Vagina (tissue), 2 donors: ENCODE measurements at regions not wholly inside any gene's neighbourhood (a gene's known extent, or its start where the extent isn't known, plus 50 kb on each side); places are given as distances from the start of the nearest gene placed in this dataset.

Experiments used
- DNase-seq, 2 donors: peaks; one replicate each; pipeline ENCODE4 v3.0.0-alpha.2; 2017; ENCODE audit errors: extremely low spot score in 2 of 2
- H3K27ac ChIP-seq: fragments of 200-600 bp; sonication (generic); one replicate; pipeline ENCODE4 v1.5.1; 2019
- H3K27me3 ChIP-seq: fragments of 200-600 bp; sonication (generic); one replicate; pipeline ENCODE4 v1.5.1; 2019
- H3K36me3 ChIP-seq, 2 donors: fragments of 200-600 bp; sonication (generic); one replicate each; pipeline ENCODE4 v1.5.1; 2017 to 2019
- H3K4me1 ChIP-seq: fragments of 200-600 bp; sonication (generic); one replicate; pipeline ENCODE4 v1.5.1; 2019
- H3K4me3 ChIP-seq, 2 donors: fragments of 200-600 bp; sonication (generic); 1 replicate in 1 of 2; 2 replicates in 1 of 2; pipeline ENCODE4 v1.5.1; 2016 to 2019
- H3K9me3 ChIP-seq: fragments of 200-600 bp; sonication (generic); one replicate; pipeline ENCODE4 v1.5.1; 2019
- POLR2A ChIP-seq, 2 donors: fragments of 450-650 bp; IDR thresholded peaks; one replicate each; pipeline ENCODE4 v1.6.1; 2017; ENCODE audit warnings: antibody characterized with exemption in 2 of 2, mild to moderate bottlenecking in 2 of 2, moderate library complexity in 2 of 2
- POLR2AphosphoS5 ChIP-seq, 2 donors: sonication (generic); formaldehyde crosslinking; IDR thresholded peaks; one replicate each; pipeline ENCODE4 v1.9.0; 2017; ENCODE audit warnings: antibody characterized with exemption in 2 of 2, mild to moderate bottlenecking in 2 of 2, low read depth in 1 of 2; ENCODE audit not compliant: insufficient read depth in 1 of 2
- intact Hi-C: fragments of 100-400 bp; cut with DNase I; formaldehyde crosslinking; loops from one replicate; pipeline ENCODE4 v1.15.1; 2023
- TF ChIP-seq, protein P1 (sequence below), 3 experiments: fragments of 450-650 bp in 2 of 3; fragments of 200-600 bp in 1 of 3; sonication (generic) in 1 of 3; IDR thresholded peaks; one replicate each; pipeline ENCODE4 v1.5.1; 2017 to 2019; ENCODE audit warnings: antibody characterized with exemption in 3 of 3, mild to moderate bottlenecking in 2 of 3, moderate library complexity in 2 of 3

DNA sequence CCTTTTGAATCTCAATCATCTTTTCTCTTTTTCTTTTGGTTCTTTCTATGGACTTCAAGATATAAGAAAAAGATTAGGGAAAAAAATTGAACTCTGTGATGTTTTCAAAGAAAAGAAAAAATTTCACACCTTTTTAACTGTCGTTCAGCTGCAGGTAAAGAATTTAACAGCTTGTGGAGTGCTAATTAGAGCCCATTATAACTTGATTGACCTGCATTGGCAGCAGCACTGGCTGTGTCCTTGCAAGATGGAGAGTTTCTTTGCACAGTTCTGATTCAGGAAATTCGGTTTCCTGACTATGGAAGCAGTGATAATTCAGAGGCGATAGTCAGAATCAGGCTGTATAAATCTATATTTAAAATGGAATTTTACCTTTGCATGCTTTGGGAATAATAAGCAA is 183.2 kb upstream of the DACH1 start:
- Histone ChIP-seq H3K4me1 (no peaks in the 10 kb centered on the region), H3K36me3 (no peaks in the 10 kb centered on the region), H3K4me3 (no peak overlapping the region), H3K9me3 (no peaks in the 10 kb centered on the region), H3K27ac (no peak overlapping the region), H3K27me3 (no peaks in the 10 kb centered on the region)
- TF ChIP-seq, protein P1, sequence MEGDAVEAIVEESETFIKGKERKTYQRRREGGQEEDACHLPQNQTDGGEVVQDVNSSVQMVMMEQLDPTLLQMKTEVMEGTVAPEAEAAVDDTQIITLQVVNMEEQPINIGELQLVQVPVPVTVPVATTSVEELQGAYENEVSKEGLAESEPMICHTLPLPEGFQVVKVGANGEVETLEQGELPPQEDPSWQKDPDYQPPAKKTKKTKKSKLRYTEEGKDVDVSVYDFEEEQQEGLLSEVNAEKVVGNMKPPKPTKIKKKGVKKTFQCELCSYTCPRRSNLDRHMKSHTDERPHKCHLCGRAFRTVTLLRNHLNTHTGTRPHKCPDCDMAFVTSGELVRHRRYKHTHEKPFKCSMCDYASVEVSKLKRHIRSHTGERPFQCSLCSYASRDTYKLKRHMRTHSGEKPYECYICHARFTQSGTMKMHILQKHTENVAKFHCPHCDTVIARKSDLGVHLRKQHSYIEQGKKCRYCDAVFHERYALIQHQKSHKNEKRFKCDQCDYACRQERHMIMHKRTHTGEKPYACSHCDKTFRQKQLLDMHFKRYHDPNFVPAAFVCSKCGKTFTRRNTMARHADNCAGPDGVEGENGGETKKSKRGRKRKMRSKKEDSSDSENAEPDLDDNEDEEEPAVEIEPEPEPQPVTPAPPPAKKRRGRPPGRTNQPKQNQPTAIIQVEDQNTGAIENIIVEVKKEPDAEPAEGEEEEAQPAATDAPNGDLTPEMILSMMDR (IDR thresholded peaks at IDR 0.05) = no peak
- no peak for TF ChIP-seq POLR2AphosphoS5 (IDR thresholded peaks at IDR 0.05; ENCODE audit: insufficient read depth in 1 of 2, low read depth in 1 of 2)
- TF ChIP-seq POLR2A (IDR thresholded peaks at IDR 0.05) = no peak
- intact Hi-C loops = no loop called here
- DNase-seq = no peak

DNA sequence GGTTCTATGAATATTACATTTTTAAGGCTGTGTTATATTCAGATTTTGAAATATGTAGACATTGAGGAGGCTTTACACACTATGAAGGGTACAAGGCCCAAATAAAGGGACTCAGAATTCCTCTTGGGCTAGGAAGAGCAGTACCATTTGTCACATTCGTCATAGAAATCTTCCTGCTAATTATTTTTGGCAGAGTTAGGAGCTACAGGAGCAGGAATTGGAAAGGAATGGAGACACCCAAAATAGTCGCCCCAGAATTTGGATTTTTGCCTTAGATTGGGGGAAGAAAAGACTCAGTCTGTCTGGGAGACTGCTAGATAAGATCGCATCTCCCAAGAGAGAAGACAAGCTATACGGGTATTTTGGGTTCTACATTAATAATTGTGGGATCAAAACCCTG is 176.4 kb upstream of the DACH1 start:
- DNase-seq = no peak
- TF ChIP-seq POLR2AphosphoS5 (IDR thresholded peaks at IDR 0.05; ENCODE audit: insufficient read depth in 1 of 2, low read depth in 1 of 2) (no peak), POLR2A (IDR thresholded peaks at IDR 0.05) (no peak)
- TF ChIP-seq, protein P1 (IDR thresholded peaks at IDR 0.05) = no peak
- no peak overlapping the region for H3K27ac ChIP-seq
- no peaks in the 10 kb centered on the region for H3K36me3 ChIP-seq
- H3K4me3 ChIP-seq = no peak overlapping the region
- H3K27me3 ChIP-seq = no peaks in the 10 kb centered on the region
- H3K4me1 ChIP-seq = no peaks in the 10 kb centered on the region
- intact Hi-C loops = no loop called here
- no peaks in the 10 kb centered on the region for H3K9me3 ChIP-seq

DNA sequence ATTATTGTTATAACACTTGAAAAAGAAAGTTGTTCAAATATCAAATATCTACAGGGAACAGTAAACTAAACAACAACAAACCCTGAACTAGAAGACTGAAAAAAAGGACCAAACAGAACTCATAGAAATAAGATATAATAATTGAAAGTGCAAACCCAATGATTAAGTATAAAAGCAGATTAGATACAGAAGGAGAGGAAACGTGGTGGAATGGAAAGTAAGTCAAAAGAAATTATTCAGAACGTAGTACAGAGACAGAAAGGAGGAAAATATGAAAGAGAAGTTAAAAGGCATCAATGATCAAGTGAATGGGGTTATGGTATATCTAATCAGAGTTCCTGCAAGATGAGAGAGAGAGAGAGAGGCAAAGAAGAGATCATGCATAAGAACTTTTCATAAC is 174.2 kb upstream of the DACH1 start:
- H3K9me3 ChIP-seq = no peaks in the 10 kb centered on the region
- H3K4me3 ChIP-seq = no peak overlapping the region
- no peaks in the 10 kb centered on the region for H3K36me3 ChIP-seq
- H3K27ac ChIP-seq = no peak overlapping the region
- TF ChIP-seq, protein P1 (IDR thresholded peaks at IDR 0.05) = no peak
- no peak for TF ChIP-seq POLR2A (IDR thresholded peaks at IDR 0.05)
- TF ChIP-seq POLR2AphosphoS5 (IDR thresholded peaks at IDR 0.05; ENCODE audit: insufficient read depth in 1 of 2, low read depth in 1 of 2) = no peak
- intact Hi-C loops = no loop called here
- DNase-seq = no peak
- H3K27me3 ChIP-seq = no peaks in the 10 kb centered on the region
- no peaks in the 10 kb centered on the region for H3K4me1 ChIP-seq

DNA sequence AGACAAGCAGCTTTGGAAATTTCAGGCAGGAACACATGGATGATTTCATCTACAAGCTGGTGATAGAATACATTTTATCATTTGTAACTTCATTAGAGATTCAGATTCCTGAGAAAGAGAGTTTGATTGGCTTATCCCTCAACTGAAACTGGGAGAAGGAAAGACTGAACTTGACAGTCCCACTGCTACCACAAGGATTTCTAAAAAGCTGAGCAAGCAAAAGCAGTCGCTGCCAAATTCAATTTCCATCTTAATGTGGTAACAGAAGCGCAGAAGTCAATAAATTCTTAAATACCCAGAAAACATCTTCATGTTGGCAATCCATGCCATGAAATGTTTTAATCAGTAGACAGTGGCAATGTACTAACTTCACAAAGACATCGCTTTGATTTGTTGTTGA is 172.1 kb upstream of the DACH1 start:
- H3K4me1 ChIP-seq = no peaks in the 10 kb centered on the region
- no peaks in the 10 kb centered on the region for H3K36me3 ChIP-seq
- intact Hi-C loops = no loop called here
- TF ChIP-seq POLR2A (IDR thresholded peaks at IDR 0.05) (no peak), POLR2AphosphoS5 (IDR thresholded peaks at IDR 0.05; ENCODE audit: insufficient read depth in 1 of 2, low read depth in 1 of 2) (no peak)
- TF ChIP-seq, protein P1 (IDR thresholded peaks at IDR 0.05) = no peak
- no peak overlapping the region for H3K27ac ChIP-seq
- H3K4me3 ChIP-seq = no peak overlapping the region
- no peak for DNase-seq
- H3K9me3 ChIP-seq = no peaks in the 10 kb centered on the region
- no peaks in the 10 kb centered on the region for H3K27me3 ChIP-seq

DNA sequence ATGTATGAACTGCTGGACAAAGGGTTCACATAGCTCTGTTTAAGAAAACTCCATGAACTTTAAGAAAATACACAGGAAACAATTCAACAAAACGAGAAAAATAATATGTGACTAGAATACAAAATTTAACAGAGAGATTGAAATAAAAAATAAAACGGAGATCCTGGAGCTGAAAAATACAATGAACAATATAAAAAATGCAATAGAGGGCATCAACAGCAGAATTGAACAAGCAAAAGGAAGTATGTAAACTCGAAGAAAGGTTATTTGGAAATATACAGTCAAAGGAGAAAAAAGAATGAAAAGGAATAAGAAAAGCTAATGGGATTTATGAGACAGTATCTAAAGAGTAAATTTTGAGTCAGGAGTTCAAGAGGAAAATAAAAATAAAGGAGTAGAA is 163.0 kb upstream of the DACH1 start:
- TF ChIP-seq POLR2AphosphoS5 (IDR thresholded peaks at IDR 0.05; ENCODE audit: insufficient read depth in 1 of 2, low read depth in 1 of 2) (no peak), POLR2A (IDR thresholded peaks at IDR 0.05) (no peak)
- Histone ChIP-seq H3K27me3 (no peaks in the 10 kb centered on the region), H3K27ac (no peak overlapping the region), H3K4me1 (no peaks in the 10 kb centered on the region), H3K36me3 (no peaks in the 10 kb centered on the region), H3K9me3 (no peaks in the 10 kb centered on the region), H3K4me3 (no peak overlapping the region)
- no peak for DNase-seq
- intact Hi-C loops = no loop called here

DNA sequence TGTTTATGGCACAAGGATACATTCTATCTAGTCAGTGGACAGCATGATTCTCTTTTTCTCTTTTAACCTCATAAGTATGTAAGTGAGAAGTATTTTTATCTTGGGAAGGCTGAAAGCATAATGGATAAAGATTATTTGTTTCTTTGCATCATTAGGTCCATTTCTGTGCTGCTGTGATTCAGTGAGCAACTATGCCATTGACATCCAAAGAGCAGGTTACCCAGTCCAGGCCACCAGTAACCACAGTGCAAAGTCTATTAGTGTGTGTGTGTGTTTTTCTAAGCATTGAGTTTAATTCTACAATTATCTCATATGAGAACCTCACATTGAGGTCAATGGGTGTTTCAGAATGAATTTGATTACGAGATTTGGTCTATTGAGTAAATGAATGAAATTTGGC is 158.8 kb upstream of the DACH1 start:
- Histone ChIP-seq H3K4me1 (no peaks in the 10 kb centered on the region), H3K27ac (no peak overlapping the region), H3K4me3 (no peak overlapping the region), H3K36me3 (no peaks in the 10 kb centered on the region), H3K9me3 (no peaks in the 10 kb centered on the region), H3K27me3 (no peaks in the 10 kb centered on the region)
- TF ChIP-seq POLR2A (IDR thresholded peaks at IDR 0.05) (no peak), POLR2AphosphoS5 (IDR thresholded peaks at IDR 0.05; ENCODE audit: insufficient read depth in 1 of 2, low read depth in 1 of 2) (no peak)
- TF ChIP-seq, protein P1 (IDR thresholded peaks at IDR 0.05) = no peak
- DNase-seq = no peak
- intact Hi-C loops = no loop called here
